ENCODE measurements at regions not wholly inside any gene's neighbourhood (a gene's known extent, or its start where the extent isn't known, plus 50 kb on each side); places are given as distances from the start of the nearest gene placed in this dataset.

DNA sequence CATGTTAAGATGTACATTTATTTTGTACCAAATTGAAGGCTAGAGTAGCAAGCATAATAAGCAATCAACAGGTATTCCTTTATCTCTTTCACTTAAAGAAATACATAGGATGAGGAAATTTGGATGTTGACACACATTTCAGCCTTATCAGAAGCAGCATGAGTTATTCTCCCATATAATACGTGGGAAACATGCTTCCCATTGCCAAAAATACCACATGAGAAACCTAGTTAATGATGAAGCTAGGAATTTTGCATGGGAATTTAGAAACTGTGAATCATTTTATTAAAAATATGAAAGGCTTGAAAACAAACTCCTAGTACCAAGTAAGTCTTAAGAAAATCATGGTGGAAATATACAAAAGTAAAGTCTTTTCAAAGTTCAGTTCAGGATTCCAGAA is 751.8 kb downstream of the TSN start:
- Histone ChIP-seq H3K27me3 (ENCODE audit: control insufficient read depth, insufficient read depth, low read length) (no peaks in the 10 kb centered on the region), H3K9me3 (ENCODE audit: control insufficient read depth, insufficient read depth, low read length) (no peaks in the 10 kb centered on the region), H3K4me3 (ENCODE audit: low read depth, low read length) (no peak overlapping the region), H3K36me3 (ENCODE audit: control insufficient read depth, insufficient read depth, low read length) (no peaks in the 10 kb centered on the region), H3K9ac (ENCODE audit: low read depth, low read length) (no peak overlapping the region), H3K4me1 (ENCODE audit: control insufficient read depth, insufficient read depth, low read length) (no peaks in the 10 kb centered on the region)

DNA sequence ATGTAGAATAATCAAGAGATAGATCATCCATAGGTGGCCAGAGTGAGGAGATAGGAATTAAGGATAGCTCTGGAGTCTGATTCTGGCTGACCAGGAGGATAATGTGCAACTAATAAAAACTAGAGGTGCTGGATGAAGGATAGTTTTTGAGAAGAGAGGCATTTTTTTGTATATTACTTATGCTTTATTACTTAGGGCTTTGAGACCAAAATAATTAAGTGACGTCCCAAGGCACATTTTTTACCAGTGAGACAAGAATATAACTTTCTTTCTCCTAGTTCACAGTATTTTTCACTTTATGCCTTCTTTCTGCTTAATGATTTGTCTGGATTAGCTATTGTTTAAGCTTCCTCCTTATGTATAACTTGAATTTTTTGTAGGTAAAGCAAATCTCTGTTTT is 756.6 kb downstream of the TSN start:
- no peaks in the 10 kb centered on the region for H3K36me3 ChIP-seq (ENCODE audit: control insufficient read depth, insufficient read depth, low read length)

DNA sequence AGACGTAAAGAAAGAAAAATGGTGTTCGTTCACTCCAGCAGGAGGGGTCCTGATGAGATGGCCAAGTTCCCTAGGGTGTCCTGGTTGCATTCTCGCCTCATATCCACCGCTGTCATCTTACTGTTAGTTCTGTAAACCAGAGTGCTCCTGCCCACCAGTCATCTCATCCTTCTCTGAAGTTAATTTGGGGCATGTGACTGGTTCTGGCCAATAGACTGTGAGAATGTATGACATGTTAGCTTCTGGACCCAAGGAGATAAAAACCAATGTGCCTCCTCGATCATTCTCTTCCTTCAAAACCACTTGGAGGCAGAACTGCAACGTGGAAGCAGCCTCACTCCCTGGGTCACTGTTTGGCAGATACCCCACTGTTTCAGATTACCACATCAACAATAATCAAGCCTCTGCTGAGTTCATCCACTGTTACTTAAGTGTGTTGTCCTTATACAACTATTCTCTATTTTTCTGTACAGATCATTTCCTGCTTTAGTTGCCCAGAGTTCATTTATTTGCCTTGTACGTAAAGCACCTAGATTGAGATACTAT is 759.1 kb downstream of the TSN start:
- Histone ChIP-seq H3K4me1 (ENCODE audit: control insufficient read depth, insufficient read depth, low read length) (peaks cover 39% of the 10 kb centered on the region), H3K4me3 (ENCODE audit: low read depth, low read length) (no peak overlapping the region), H3K36me3 (ENCODE audit: control insufficient read depth, insufficient read depth, low read length) (no peaks in the 10 kb centered on the region)

More for the DNA sequence above, 756.6 kb downstream of the TSN start:
- H3K9ac ChIP-seq (ENCODE audit: low read depth, low read length) = no peak overlapping the region
- peaks cover 20% of the 10 kb centered on the region for H3K4me1 ChIP-seq (ENCODE audit: control insufficient read depth, insufficient read depth, low read length)
- no peaks in the 10 kb centered on the region for H3K27me3 ChIP-seq (ENCODE audit: control insufficient read depth, insufficient read depth, low read length)
- H3K9me3 ChIP-seq (ENCODE audit: control insufficient read depth, insufficient read depth, low read length) = no peaks in the 10 kb centered on the region
- H3K4me3 ChIP-seq (ENCODE audit: low read depth, low read length) = no peak overlapping the region

DNA sequence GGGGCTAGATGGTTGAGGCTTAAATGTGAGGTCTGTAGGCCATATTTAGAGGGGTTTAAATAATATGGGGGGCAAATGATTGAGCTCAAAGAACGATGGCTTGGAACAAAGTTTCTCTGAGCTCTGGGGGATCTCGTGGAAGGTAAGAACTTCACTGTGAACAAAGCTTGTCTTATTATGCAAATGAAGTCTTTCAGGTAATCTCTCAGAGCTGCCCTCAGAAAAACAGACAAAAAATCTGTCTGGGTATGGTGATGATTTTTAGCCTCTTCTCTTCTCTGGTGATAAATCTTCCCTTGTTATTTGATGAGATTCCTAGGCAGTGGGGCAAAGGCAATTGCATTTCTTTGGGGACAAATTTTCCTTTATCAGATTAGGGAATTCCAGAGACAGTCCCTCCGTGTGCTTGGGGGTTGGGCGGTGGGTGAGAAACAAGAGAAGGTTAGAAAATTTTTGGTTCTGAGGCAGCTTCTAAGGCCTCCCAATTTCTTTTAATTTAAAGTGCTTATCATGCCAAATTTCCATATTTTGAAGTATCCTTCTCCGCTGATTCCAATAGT is 760.4 kb downstream of the TSN start:
- Histone ChIP-seq H3K9ac (ENCODE audit: low read depth, low read length) (no peak overlapping the region), H3K27me3 (ENCODE audit: control insufficient read depth, insufficient read depth, low read length) (no peaks in the 10 kb centered on the region), H3K4me1 (ENCODE audit: control insufficient read depth, insufficient read depth, low read length) (peaks cover 41% of the 10 kb centered on the region), H3K9me3 (ENCODE audit: control insufficient read depth, insufficient read depth, low read length) (no peaks in the 10 kb centered on the region), H3K4me3 (ENCODE audit: low read depth, low read length) (peak overlapping the region; percentile 6), H3K36me3 (ENCODE audit: control insufficient read depth, insufficient read depth, low read length) (no peaks in the 10 kb centered on the region)

More for the DNA sequence above, 759.1 kb downstream of the TSN start:
- no peak overlapping the region for H3K9ac ChIP-seq (ENCODE audit: low read depth, low read length)
- no peaks in the 10 kb centered on the region for H3K27me3 ChIP-seq (ENCODE audit: control insufficient read depth, insufficient read depth, low read length)
- no peaks in the 10 kb centered on the region for H3K9me3 ChIP-seq (ENCODE audit: control insufficient read depth, insufficient read depth, low read length)

DNA sequence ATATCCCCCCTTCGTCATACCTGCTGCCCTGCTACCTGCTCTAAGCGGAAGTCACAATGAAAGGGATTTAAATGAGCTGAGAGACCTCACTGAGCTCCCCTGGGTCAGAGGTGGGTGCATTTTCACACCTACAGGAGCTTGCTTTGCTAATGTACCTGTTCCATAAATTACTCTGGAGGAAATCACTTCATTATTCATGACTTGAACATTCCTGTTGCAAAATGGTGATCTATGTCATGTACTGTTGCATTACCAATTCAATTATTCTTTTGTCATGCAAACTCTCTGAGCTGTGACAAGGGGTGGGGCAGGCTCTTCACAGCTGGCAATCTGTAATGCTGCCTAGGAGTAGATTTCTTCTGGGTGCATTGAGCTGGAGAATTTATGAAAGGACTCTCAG is 761.3 kb downstream of the TSN start:
- Histone ChIP-seq H3K4me3 (ENCODE audit: low read depth, low read length) (peak overlapping the region; percentile 27), H3K9me3 (ENCODE audit: control insufficient read depth, insufficient read depth, low read length) (no peaks in the 10 kb centered on the region), H3K9ac (ENCODE audit: low read depth, low read length) (no peak overlapping the region), H3K36me3 (ENCODE audit: control insufficient read depth, insufficient read depth, low read length) (no peaks in the 10 kb centered on the region), H3K27me3 (ENCODE audit: control insufficient read depth, insufficient read depth, low read length) (no peaks in the 10 kb centered on the region), H3K4me1 (ENCODE audit: control insufficient read depth, insufficient read depth, low read length) (peaks cover 41% of the 10 kb centered on the region)

DNA sequence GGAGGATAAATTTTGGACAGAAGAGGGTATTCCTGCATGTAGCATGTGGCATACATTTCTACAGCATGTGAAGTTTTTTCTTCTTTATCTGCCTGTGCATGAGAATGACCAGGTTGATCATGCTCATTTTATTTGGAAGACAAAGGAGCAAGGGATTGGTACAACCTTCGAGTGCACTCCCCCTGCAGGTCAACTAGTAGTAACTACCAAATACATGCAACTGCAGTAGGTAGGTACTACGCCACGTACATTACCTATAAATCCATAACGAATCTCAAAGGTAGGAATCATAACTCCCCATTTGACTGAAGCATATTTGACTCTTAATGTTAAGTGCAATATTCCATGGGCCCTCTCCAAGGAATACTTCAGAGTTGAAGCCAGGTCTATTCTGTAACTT is 763.9 kb downstream of the TSN start:
- Histone ChIP-seq H3K4me3 (ENCODE audit: low read depth, low read length) (no peak overlapping the region), H3K27me3 (ENCODE audit: control insufficient read depth, insufficient read depth, low read length) (no peaks in the 10 kb centered on the region), H3K4me1 (ENCODE audit: control insufficient read depth, insufficient read depth, low read length) (peaks cover 41% of the 10 kb centered on the region), H3K36me3 (ENCODE audit: control insufficient read depth, insufficient read depth, low read length) (no peaks in the 10 kb centered on the region), H3K9ac (ENCODE audit: low read depth, low read length) (no peak overlapping the region), H3K9me3 (ENCODE audit: control insufficient read depth, insufficient read depth, low read length) (no peaks in the 10 kb centered on the region)

DNA sequence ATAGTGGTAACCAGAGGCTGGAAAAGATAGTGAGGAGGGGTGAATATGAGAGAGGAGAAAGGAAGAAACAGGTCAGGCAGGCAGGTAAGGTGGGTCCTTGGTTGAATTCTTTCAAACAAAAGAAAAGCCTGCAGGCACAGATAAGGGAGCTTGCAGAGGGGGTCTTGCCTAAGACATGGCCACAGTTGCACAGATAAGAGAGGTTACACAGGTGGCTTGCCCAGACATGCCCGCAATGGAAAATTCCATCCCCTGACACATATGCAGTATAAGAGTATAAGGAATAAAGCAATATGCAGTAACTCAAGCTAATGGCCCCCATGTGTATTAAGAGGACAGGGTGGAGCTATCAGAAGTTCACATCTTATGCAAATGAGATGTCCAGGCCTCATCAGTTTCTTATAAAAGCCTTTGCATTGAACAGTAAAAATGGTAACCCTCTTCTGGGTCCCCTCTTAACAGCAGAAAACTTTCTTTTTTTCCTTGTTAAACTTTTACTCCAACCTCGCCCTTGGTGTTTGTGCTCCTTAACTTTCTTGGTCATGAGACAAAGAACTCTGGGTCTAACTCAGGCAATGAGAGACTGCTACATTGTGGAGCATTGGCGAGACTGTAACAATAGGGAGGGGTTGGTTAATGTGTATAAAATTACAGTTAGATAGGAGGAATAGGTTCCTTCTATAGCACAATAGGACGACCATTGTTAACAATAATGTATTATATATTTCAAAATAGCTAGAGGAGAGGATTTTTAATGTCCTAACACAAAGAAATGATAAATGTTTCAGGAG is 764.6 kb downstream of the TSN start:
- Histone ChIP-seq H3K27me3 (ENCODE audit: control insufficient read depth, insufficient read depth, low read length) (no peaks in the 10 kb centered on the region), H3K4me3 (ENCODE audit: low read depth, low read length) (no peak overlapping the region)

DNA sequence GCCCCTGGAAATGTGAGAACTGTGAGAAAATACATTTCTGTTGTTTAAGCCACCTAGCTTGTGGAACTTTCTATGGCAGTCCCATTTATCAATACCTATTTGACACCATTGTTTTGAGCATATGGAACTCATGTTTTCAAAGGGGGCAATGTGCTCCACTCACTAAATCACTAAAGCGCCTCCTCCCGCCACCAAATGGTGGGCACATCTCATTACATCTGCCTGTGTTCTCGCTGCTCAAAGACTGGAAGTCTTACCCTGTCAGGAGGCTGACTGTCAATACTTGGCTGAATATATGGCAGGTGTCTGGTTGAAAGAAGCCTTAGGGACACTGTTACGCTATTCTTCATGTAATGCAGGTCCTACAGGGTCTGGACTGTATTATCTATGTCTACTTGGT is 767.7 kb downstream of the TSN start:
- H3K27me3 ChIP-seq (ENCODE audit: control insufficient read depth, insufficient read depth, low read length) = no peaks in the 10 kb centered on the region
- H3K4me3 ChIP-seq (ENCODE audit: low read depth, low read length) = no peak overlapping the region
- no peaks in the 10 kb centered on the region for H3K36me3 ChIP-seq (ENCODE audit: control insufficient read depth, insufficient read depth, low read length)
- H3K4me1 ChIP-seq (ENCODE audit: control insufficient read depth, insufficient read depth, low read length) = peaks cover 11% of the 10 kb centered on the region
- H3K9me3 ChIP-seq (ENCODE audit: control insufficient read depth, insufficient read depth, low read length) = no peaks in the 10 kb centered on the region
- H3K9ac ChIP-seq (ENCODE audit: low read depth, low read length) = no peak overlapping the region

More for the DNA sequence above, 764.6 kb downstream of the TSN start:
- Histone ChIP-seq H3K9ac (ENCODE audit: low read depth, low read length) (no peak overlapping the region), H3K4me1 (ENCODE audit: control insufficient read depth, insufficient read depth, low read length) (peaks cover 36% of the 10 kb centered on the region), H3K36me3 (ENCODE audit: control insufficient read depth, insufficient read depth, low read length) (no peaks in the 10 kb centered on the region), H3K9me3 (ENCODE audit: control insufficient read depth, insufficient read depth, low read length) (no peaks in the 10 kb centered on the region)

DNA sequence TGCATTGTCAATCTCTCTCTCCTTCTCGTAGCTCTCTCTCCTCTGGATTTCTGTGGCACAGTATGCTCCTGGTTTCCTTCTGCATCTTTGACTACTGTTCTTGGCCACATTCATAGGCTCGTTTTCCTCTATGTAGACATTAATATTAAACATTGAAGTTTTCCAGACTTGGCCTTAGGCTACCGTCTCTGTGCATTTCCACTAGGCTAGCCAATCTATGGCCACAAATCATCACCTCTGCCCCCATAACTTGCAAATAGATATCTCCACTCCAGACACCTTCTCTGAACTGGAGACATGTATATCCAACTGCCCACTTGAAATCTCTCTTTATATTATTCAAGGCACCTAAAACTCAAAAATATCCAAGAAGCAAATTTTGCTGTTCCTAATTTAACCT is 768.5 kb downstream of the TSN start:
- H3K9me3 ChIP-seq (ENCODE audit: control insufficient read depth, insufficient read depth, low read length) = no peaks in the 10 kb centered on the region
- no peak overlapping the region for H3K9ac ChIP-seq (ENCODE audit: low read depth, low read length)
- H3K4me1 ChIP-seq (ENCODE audit: control insufficient read depth, insufficient read depth, low read length) = peaks cover 6% of the 10 kb centered on the region
- H3K27me3 ChIP-seq (ENCODE audit: control insufficient read depth, insufficient read depth, low read length) = no peaks in the 10 kb centered on the region
- H3K36me3 ChIP-seq (ENCODE audit: control insufficient read depth, insufficient read depth, low read length) = no peaks in the 10 kb centered on the region
- no peak overlapping the region for H3K4me3 ChIP-seq (ENCODE audit: low read depth, low read length)

DNA sequence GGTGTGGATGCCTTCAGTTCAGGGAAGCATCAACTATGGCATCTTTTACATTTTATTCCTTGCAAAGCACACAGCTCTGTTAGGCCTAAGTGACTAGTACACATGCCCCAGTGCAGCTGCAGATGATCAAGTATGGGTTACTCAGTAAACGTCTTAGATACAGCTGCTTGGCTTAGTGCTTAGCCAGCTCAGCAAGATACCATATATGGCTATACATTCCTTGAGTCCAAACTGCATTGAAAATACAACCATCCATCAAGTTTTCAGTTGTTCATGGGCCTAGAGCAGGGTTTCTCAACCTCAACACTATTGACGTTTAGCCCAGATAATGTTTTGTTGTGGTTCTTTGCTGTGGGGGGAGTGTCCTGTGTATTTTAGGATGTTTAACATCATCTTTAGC is 769.9 kb downstream of the TSN start:
- Histone ChIP-seq H3K9ac (ENCODE audit: low read depth, low read length) (no peak overlapping the region), H3K27me3 (ENCODE audit: control insufficient read depth, insufficient read depth, low read length) (no peaks in the 10 kb centered on the region), H3K36me3 (ENCODE audit: control insufficient read depth, insufficient read depth, low read length) (no peaks in the 10 kb centered on the region), H3K4me1 (ENCODE audit: control insufficient read depth, insufficient read depth, low read length) (no peaks in the 10 kb centered on the region), H3K9me3 (ENCODE audit: control insufficient read depth, insufficient read depth, low read length) (no peaks in the 10 kb centered on the region), H3K4me3 (ENCODE audit: low read depth, low read length) (no peak overlapping the region)

DNA sequence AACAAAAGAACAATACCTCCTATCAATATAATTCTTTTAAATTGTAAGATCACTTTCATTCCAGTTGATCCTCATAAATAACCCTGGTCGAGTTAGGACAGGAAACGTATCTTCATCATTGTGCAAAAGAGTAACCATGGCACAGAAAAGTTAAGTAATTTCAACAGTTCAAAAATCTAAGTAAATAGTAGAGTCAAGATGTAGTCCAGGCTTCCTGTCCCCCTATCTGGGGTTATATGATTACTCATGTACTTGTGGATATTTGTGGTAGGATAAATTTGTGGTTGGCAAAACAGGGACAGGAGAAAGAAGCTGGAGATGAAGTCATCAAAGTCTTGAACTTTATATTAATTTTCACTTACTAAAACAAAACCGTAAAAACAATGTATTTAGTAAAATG is 772.6 kb downstream of the TSN start:
- no peak overlapping the region for H3K4me3 ChIP-seq (ENCODE audit: low read depth, low read length)
- H3K9ac ChIP-seq (ENCODE audit: low read depth, low read length) = no peak overlapping the region
- H3K36me3 ChIP-seq (ENCODE audit: control insufficient read depth, insufficient read depth, low read length) = no peaks in the 10 kb centered on the region

More for the DNA sequence above, 772.6 kb downstream of the TSN start:
- Histone ChIP-seq H3K4me1 (ENCODE audit: control insufficient read depth, insufficient read depth, low read length) (no peaks in the 10 kb centered on the region), H3K27me3 (ENCODE audit: control insufficient read depth, insufficient read depth, low read length) (no peaks in the 10 kb centered on the region), H3K9me3 (ENCODE audit: control insufficient read depth, insufficient read depth, low read length) (no peaks in the 10 kb centered on the region)

Data from iPS-15b (cell line).